Sigmoid colon (tissue), 6 donors: ENCODE measurements at regions not wholly inside any gene's neighbourhood (a gene's known extent, or its start where the extent isn't known, plus 50 kb on each side); places are given as distances from the start of the nearest gene placed in this dataset.

Experiments
- DNase-seq: peaks from one replicate; pipeline ENCODE4 v3.0.0-alpha.2; 2019
- H3K27ac ChIP-seq, 4 donors: fragments of 200-600 bp; sonication (generic); one replicate each; pipeline ENCODE4 v1.5.1; 2016 to 2019; ENCODE audit warnings: mild to moderate bottlenecking in 1 of 4
- H3K27me3 ChIP-seq, 3 donors: fragments of 200-600 bp; sonication (generic); one replicate each; pipeline ENCODE4 v1.5.1; 2019; ENCODE audit warnings: mild to moderate bottlenecking in 1 of 3
- H3K36me3 ChIP-seq, 4 donors: fragments of 200-600 bp; sonication (generic); one replicate each; pipeline ENCODE4 v1.5.1; 2016 to 2019
- H3K4me1 ChIP-seq, 4 donors: fragments of 200-600 bp; sonication (generic); one replicate each; pipeline ENCODE4 v1.5.1; 2017 to 2019
- H3K4me3 ChIP-seq, 4 donors: fragments of 200-600 bp; sonication (generic); one replicate each; pipeline ENCODE4 v1.5.1; 2017 to 2019; ENCODE audit warnings: mild to moderate bottlenecking in 2 of 4, moderate library complexity in 1 of 4
- H3K9me3 ChIP-seq, 4 donors: fragments of 200-600 bp in 3 of 4; sonication (generic) in 3 of 4; one replicate each; pipeline versions ENCODE4 v1.5.1 to v1.6.1; 2013 to 2019
- CTCF ChIP-seq, 4 experiments: fragments of 450-650 bp in 3 of 4; fragments of 200-600 bp in 1 of 4; IDR thresholded peaks; one replicate each; pipeline ENCODE4 v1.5.1; 2016 to 2019; ENCODE audit warnings: antibody characterized with exemption in 4 of 4, mild to moderate bottlenecking in 3 of 4, moderate library complexity in 2 of 4
- EP300 ChIP-seq, 4 donors: sonication (generic); formaldehyde crosslinking; IDR thresholded peaks; one replicate each; pipeline ENCODE4 v1.6.1; 2017; ENCODE audit warnings: antibody characterized with exemption in 4 of 4
- POLR2A ChIP-seq, 2 donors: fragments of 450-650 bp; IDR thresholded peaks; one replicate each; pipeline ENCODE4 v1.6.1; 2016; ENCODE audit warnings: antibody characterized with exemption in 2 of 2, mild to moderate bottlenecking in 2 of 2, moderate library complexity in 2 of 2
- POLR2AphosphoS5 ChIP-seq, 4 donors: sonication (generic); formaldehyde crosslinking; IDR thresholded peaks; one replicate each; pipeline ENCODE4 v1.6.1; 2017; ENCODE audit warnings: antibody characterized with exemption in 4 of 4
- WGBS, 2 donors: extraction: QIAGEN DNeasy Blood & Tissue Kit; methylation state at CpG; one replicate each; pipeline ENCODE4 v1.1.7; 2013; 5-methylcytosine and 5-hydroxymethylcytosine counted together
- intact Hi-C: fragments of 100-400 bp; cut with DNase I; formaldehyde crosslinking; loops from one replicate; pipeline ENCODE4 v1.15.1; 2023
- donor health status: healthy with polysubstance abuse.
- donor health status: healthy.

GRCh38 chr12:24226745-24227350 lies 277.4 kb upstream of the SOX5 start:
- H3K27ac ChIP-seq, result no peak overlapping the region
- no peaks in the 10 kb centered on the region for H3K4me1 ChIP-seq
- no peak overlapping the region for H3K4me3 ChIP-seq
- H3K9me3 ChIP-seq, result no peaks in the 10 kb centered on the region
- intact Hi-C loops, result no loop called here
- WGBS, 2 donors, result 58 to 61% methylated on average over 9 of the region's 9 CpGs
- no peak for DNase-seq
- TF ChIP-seq POLR2A (IDR thresholded peaks at IDR 0.05) (no peak), EP300 (IDR thresholded peaks at IDR 0.05) (no peak), POLR2AphosphoS5 (IDR thresholded peaks at IDR 0.05) (no peak), CTCF (IDR thresholded peaks at IDR 0.05) (no peak)
- no peaks in the 10 kb centered on the region for H3K27me3 ChIP-seq
- H3K36me3 ChIP-seq, result no peaks in the 10 kb centered on the region

- Histone ChIP-seq H3K4me3 (no peak overlapping the region), H3K36me3 (no peaks in the 10 kb centered on the region), H3K27me3 (no peaks in the 10 kb centered on the region), H3K9me3 (no peaks in the 10 kb centered on the region), H3K4me1 (no peaks in the 10 kb centered on the region), H3K27ac (no peak overlapping the region)
- intact Hi-C loops, result no loop called here
- DNase-seq, result no peak
- TF ChIP-seq EP300 (IDR thresholded peaks at IDR 0.05) (no peak), POLR2A (IDR thresholded peaks at IDR 0.05) (no peak), CTCF (IDR thresholded peaks at IDR 0.05) (no peak), POLR2AphosphoS5 (IDR thresholded peaks at IDR 0.05) (no peak)
Measured at GRCh38 chr12:24224401-24224800, 274.9 kb upstream of the SOX5 start.

- WGBS, 2 donors, result 92% methylated on average over 9 of the region's 9 CpGs
- no peak for DNase-seq
- H3K4me3 ChIP-seq, result no peak overlapping the region
- no peak overlapping the region for H3K27ac ChIP-seq
- H3K27me3 ChIP-seq, result no peaks in the 10 kb centered on the region
- TF ChIP-seq POLR2AphosphoS5 (IDR thresholded peaks at IDR 0.05), result no peak
- TF ChIP-seq POLR2A (IDR thresholded peaks at IDR 0.05), result no peak
- TF ChIP-seq CTCF (IDR thresholded peaks at IDR 0.05), result no peak
- no peak for TF ChIP-seq EP300 (IDR thresholded peaks at IDR 0.05)
- H3K4me1 ChIP-seq, result no peaks in the 10 kb centered on the region
- no peaks in the 10 kb centered on the region for H3K9me3 ChIP-seq
- H3K36me3 ChIP-seq, result no peaks in the 10 kb centered on the region
- intact Hi-C loops, result no loop called here
Measured at GRCh38 chr12:24223926-24224325, 274.5 kb upstream of the SOX5 start.

- DNase-seq, result no peak
- Histone ChIP-seq H3K36me3 (no peaks in the 10 kb centered on the region), H3K4me3 (no peak overlapping the region), H3K27me3 (no peaks in the 10 kb centered on the region), H3K27ac (no peak overlapping the region), H3K4me1 (no peaks in the 10 kb centered on the region), H3K9me3 (no peaks in the 10 kb centered on the region)
- 60 to 90% methylated on average over 1 of the region's 1 CpG for WGBS, 2 donors
- intact Hi-C loops, result no loop called here
- TF ChIP-seq EP300 (IDR thresholded peaks at IDR 0.05) (no peak), POLR2A (IDR thresholded peaks at IDR 0.05) (no peak), POLR2AphosphoS5 (IDR thresholded peaks at IDR 0.05) (no peak), CTCF (IDR thresholded peaks at IDR 0.05) (no peak)
Measured at GRCh38 chr12:24222968-24223367, 273.5 kb upstream of the SOX5 start.

- 80 to 87% methylated on average over 2 of the region's 2 CpGs for WGBS, 2 donors
- intact Hi-C loops, result no loop called here
Measured at GRCh38 chr12:24212496-24212895, 263.0 kb upstream of the SOX5 start.

More at GRCh38 chr12:24212496-24212895, 263.0 kb upstream of the SOX5 start:
- Histone ChIP-seq H3K4me3 (no peak overlapping the region), H3K27me3 (no peaks in the 10 kb centered on the region), H3K27ac (no peak overlapping the region), H3K9me3 (no peaks in the 10 kb centered on the region), H3K4me1 (no peaks in the 10 kb centered on the region), H3K36me3 (no peaks in the 10 kb centered on the region)
- DNase-seq, result no peak
- TF ChIP-seq EP300 (IDR thresholded peaks at IDR 0.05) (no peak), POLR2AphosphoS5 (IDR thresholded peaks at IDR 0.05) (no peak), POLR2A (IDR thresholded peaks at IDR 0.05) (no peak), CTCF (IDR thresholded peaks at IDR 0.05) (no peak)
